IPS-18a (cell line): ENCODE measurements at regions not wholly inside any gene's neighbourhood (a gene's known extent, or its start where the extent isn't known, plus 50 kb on each side); places are given as distances from the start of the nearest gene placed in this dataset.
"Not testable (repeated sequence)": the region's sequence is repeated elsewhere in the genome, so short reads cannot be mapped to it uniquely, and the experiment has no call there.

ENCODE experiments used
- H3K27ac ChIP-seq: one replicate; pipeline ENCODE4 v1.5.1; 2013; ENCODE audit warnings: low read length
- H3K27me3 ChIP-seq: one replicate; pipeline ENCODE4 v1.6.1; 2013; ENCODE audit warnings: mild to moderate bottlenecking, low read length; ENCODE audit not compliant: control insufficient read depth, insufficient read depth
- H3K36me3 ChIP-seq: one replicate; pipeline ENCODE4 v1.6.1; 2013; ENCODE audit warnings: low read depth, low read length; ENCODE audit not compliant: control insufficient read depth
- H3K4me1 ChIP-seq: one replicate; pipeline ENCODE4 v1.6.1; 2013; ENCODE audit warnings: low read depth, low read length; ENCODE audit not compliant: control insufficient read depth
- H3K4me3 ChIP-seq: one replicate; pipeline ENCODE4 v1.5.1; 2013; ENCODE audit warnings: low read length
- H3K9ac ChIP-seq: one replicate; pipeline ENCODE4 v1.6.1; 2013; ENCODE audit warnings: mild to moderate bottlenecking, low read length, moderate library complexity
- H3K9me3 ChIP-seq: one replicate; pipeline ENCODE4 v1.6.1; 2013; ENCODE audit warnings: low read depth, low read length; ENCODE audit not compliant: control insufficient read depth

DNA sequence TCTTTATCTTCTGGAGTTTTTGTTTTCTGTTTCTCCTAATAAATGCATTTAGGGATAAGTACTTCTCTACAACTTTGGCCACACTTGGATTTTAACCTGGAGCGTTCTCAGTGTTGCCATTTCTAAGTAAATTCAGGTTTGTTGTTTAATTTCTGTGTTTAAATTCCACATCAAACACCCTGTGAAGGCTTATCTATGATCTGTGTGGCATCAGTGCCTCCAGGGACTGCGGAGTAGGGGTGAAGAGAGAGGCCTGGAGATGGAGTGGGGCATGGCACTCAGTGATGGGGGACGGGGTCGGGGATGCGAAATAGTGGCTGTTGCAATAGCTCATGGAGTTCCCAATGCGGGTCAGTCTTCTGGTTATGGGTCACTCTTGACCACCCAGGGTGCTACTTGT lies 294.8 kb downstream of the HS3ST3B1 start:
- no peaks in the 10 kb centered on the region for H3K36me3 ChIP-seq
- H3K4me3 ChIP-seq = no peak overlapping the region

DNA sequence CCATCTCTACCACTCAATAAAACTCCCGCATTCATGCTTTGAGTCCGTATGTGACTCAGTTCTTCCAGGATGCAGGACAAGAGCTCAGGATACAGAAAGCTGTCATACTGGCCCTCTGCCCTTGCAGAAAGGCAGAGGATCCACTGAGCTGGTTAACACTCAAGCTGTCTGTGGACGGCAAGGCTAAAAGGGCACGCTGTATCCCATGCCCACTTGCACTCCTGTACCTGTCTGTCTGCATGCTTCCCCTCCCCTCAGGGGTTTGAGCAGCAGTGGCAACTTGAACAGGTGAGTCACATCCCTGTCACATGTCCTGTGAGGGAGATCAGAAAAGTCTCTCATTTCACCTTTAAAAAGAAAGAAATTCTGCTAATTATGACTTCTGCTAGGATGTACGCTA lies 293.8 kb downstream of the HS3ST3B1 start:
- H3K9me3 ChIP-seq = no peaks in the 10 kb centered on the region
- H3K4me1 ChIP-seq = no peaks in the 10 kb centered on the region

More for the DNA sequence above, 294.8 kb downstream of the HS3ST3B1 start:
- Histone ChIP-seq H3K27ac (no peak overlapping the region), H3K9ac (no peak overlapping the region), H3K9me3 (no peaks in the 10 kb centered on the region), H3K4me1 (no peaks in the 10 kb centered on the region), H3K27me3 (no peaks in the 10 kb centered on the region)

DNA sequence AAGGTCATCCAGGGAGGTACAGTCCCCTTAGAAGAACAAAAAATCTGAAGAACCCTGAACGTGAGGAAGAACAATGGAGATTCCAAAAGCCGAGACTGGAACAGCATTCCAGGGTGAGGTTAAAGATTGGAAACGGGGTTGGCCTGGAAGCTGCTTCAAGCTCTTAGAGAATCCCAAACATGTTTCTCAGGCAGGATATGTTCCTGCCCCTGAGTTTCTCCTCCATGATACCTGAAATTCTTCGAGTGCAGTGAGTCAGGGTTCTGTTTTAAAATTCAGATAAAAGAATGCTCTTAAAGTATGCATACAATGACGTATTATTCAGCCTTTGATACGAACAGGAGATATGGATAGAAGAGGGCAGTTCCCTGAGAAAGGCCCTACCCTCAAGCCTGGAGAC lies 293.1 kb downstream of the HS3ST3B1 start:
- Histone ChIP-seq H3K4me1 (no peaks in the 10 kb centered on the region), H3K27ac (no peak overlapping the region), H3K9ac (no peak overlapping the region), H3K4me3 (no peak overlapping the region), H3K9me3 (no peaks in the 10 kb centered on the region), H3K27me3 (no peaks in the 10 kb centered on the region), H3K36me3 (no peaks in the 10 kb centered on the region)

More for the DNA sequence above, 293.8 kb downstream of the HS3ST3B1 start:
- Histone ChIP-seq H3K36me3 (no peaks in the 10 kb centered on the region), H3K9ac (no peak overlapping the region), H3K27me3 (no peaks in the 10 kb centered on the region), H3K27ac (no peak overlapping the region), H3K4me3 (no peak overlapping the region)

DNA sequence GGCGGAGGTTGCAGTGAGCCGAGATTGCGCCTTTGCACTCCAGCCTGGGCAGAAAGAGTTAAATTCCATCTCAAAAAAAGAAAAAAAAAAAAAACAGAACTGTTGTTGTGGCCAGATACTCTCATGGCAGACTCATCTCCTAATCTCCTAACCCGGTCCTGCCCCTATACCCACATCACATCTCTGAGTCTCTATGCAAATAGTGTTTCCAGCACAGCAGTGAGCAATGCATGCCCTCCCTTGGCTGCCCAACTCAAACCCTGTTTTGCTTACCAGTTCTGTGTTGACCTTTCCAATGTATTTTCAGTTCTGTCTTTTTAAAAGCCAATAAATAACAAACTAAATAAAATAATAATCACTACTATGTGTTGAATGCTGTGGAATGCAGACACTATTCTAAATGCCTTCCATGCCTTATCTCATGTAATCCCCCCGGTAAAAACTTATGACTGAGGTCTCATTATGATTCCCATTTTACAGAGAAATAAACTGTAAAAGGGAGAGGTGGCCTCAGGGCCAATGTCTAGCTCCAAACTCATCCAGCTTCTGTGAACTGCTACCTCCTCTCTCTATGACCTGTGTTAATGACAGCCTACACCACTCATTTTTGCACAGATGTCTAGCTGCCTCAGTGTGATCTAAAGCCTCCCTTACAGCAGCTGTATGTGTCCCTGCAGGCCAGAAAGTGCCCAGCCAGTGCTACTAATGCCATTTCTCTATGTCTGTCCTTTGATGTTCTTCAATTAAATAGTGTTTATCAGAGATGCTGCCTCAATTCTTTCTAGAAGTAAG lies 289.8 kb downstream of the HS3ST3B1 start:
- Histone ChIP-seq H3K9ac (no peak overlapping the region), H3K4me1 (no peaks in the 10 kb centered on the region), H3K27me3 (no peaks in the 10 kb centered on the region), H3K9me3 (no peaks in the 10 kb centered on the region), H3K27ac (no peak overlapping the region), H3K36me3 (no peaks in the 10 kb centered on the region), H3K4me3 (no peak overlapping the region)

DNA sequence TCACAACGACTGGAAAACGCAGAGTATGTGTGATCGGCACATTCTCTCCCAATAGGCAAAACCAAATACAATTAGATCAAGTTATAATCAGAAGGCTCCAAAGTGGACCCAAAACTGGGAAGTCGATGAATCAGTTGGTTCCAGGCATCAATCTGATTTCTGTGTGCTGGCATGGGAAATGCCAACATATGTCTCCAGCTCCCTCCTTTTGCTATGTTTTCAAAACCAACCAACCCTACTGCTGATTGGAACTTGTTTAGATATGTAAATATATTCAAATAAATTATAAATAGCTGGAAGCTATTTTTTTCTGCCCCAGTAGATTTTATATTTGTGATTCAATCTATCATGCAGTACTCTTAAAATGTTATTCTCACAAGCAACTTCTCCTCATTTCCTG lies 284.2 kb downstream of the HS3ST3B1 start:
- Histone ChIP-seq H3K27ac (no peak overlapping the region), H3K4me1 (peaks cover 7% of the 10 kb centered on the region), H3K4me3 (no peak overlapping the region), H3K9me3 (no peaks in the 10 kb centered on the region), H3K36me3 (no peaks in the 10 kb centered on the region), H3K9ac (no peak overlapping the region), H3K27me3 (no peaks in the 10 kb centered on the region)

DNA sequence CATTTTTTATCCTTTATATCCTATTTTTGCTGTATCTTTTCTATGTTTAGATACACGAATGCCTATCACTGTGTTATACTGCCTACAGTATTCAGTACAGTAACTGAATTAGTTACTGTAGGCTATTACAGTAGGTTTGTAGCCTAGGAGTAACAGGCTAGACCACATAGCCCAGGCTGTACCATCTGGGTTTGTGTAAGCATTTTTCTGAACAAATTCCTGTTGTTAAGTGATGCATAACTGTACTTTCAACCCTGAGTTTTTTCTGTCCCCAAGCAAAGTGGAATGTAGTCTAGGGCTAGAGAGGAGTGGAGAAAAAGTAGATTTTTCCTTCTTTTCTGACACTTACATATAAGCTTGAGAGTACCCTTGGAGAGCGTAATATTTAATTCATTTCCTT lies 282.1 kb downstream of the HS3ST3B1 start:
- H3K36me3 ChIP-seq = no peaks in the 10 kb centered on the region
- peaks cover 7% of the 10 kb centered on the region for H3K4me1 ChIP-seq
- H3K27me3 ChIP-seq = no peaks in the 10 kb centered on the region
- no peak overlapping the region for H3K27ac ChIP-seq
- H3K4me3 ChIP-seq = no peak overlapping the region
- H3K9me3 ChIP-seq = no peaks in the 10 kb centered on the region
- no peak overlapping the region for H3K9ac ChIP-seq

DNA sequence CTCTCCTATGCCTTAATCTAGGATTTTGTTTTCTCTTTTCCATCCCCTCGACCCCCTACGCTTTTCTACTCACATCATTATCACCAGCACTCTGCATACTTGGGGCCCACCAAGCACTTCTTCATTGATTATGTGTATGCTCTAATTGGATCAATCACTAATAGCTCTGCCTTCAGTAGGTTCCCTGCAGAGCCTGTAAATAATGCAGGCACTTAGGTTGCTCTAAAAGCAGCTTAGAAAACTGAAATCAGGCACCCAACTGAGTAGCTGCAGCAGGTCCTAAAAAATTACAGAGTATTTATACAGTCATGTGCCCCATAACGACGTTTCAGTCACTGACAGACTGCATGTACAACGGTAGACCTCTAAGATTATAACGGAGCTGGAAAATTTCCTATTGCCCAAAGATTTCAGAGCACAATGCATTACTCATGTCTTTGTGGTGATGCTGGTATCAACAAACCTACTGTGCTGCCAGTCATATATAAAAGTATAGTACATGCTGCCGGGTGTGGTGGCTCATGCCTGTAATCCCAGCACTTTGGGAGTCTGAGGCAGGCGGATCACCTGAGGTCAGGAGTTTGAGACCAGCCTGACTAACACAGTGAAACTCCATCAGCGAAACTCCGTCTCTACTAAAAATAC lies 280.4 kb downstream of the HS3ST3B1 start:
- Histone ChIP-seq H3K9me3 (no peaks in the 10 kb centered on the region), H3K4me1 (peaks cover 7% of the 10 kb centered on the region), H3K9ac (no peak overlapping the region), H3K36me3 (no peaks in the 10 kb centered on the region), H3K27ac (no peak overlapping the region), H3K4me3 (no peak overlapping the region), H3K27me3 (no peaks in the 10 kb centered on the region)

DNA sequence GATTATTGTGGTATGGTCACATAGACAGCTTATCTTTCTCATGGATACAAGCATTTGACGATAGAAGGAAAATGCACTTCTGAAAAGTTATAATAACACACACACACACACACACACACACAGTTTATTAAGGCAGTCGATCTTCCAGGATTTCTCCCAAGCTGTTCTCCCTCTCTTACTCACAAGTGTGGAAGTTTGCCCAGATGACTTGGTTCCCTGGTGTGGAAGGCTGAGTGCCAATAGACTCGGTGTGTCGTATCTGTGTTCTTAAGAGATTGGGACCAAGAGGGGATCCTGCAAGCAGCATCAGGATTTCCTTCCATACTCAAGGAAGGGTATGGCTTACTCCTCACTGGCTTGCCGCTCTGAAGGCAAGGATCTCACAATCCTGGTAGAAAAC lies 279.6 kb downstream of the HS3ST3B1 start:
- Histone ChIP-seq H3K27me3 (no peaks in the 10 kb centered on the region), H3K9ac (no peak overlapping the region), H3K4me1 (peaks cover 7% of the 10 kb centered on the region), H3K36me3 (no peaks in the 10 kb centered on the region), H3K9me3 (no peaks in the 10 kb centered on the region), H3K4me3 (no peak overlapping the region), H3K27ac (no peak overlapping the region)

DNA sequence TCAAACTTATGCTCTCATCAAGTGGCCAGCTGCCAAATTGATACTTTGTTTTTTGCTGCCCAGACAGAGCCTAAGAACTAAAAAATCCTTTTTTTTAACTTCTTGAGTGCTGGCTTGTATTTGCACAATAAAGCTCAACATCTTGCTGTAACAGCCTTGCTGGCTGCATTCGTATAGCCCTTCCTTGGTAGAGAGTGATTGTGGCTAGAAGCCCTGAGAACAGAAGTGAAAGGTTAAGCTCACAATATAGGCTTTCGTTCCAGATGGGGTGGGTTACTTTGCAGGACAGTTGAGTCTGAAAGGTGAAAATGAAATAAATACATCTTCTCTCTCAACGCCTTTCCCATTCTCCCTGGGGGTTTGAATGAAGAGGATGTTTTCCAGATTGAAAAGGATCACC lies 278.8 kb downstream of the HS3ST3B1 start:
- Histone ChIP-seq H3K27ac (no peak overlapping the region), H3K4me1 (peaks cover 7% of the 10 kb centered on the region), H3K9ac (no peak overlapping the region), H3K27me3 (no peaks in the 10 kb centered on the region), H3K4me3 (no peak overlapping the region), H3K36me3 (no peaks in the 10 kb centered on the region), H3K9me3 (no peaks in the 10 kb centered on the region)

DNA sequence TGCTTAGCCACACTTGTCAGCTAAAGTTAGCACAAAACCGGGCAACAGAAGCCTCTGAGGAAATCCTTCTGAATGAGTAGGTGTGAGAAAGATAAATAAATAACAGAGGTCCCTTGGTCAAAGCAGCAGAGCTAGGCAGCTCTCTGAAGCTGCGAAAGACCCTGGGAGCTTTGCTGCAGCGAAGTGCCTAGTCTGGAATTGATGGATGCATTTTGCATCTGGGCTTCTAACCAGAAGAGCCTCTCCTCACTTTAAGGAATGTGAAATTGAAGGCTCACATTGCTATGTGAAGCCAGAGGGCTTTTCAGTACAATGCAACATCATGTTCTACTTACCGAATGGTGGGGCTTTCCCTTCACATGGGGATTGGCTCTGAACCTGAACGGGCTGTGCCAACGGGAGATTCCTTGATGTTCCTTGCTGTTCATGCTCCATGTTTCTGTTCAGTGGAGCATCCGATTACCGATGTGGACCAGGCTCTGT lies 274.6 kb downstream of the HS3ST3B1 start:
- Histone ChIP-seq H3K9me3 (no peaks in the 10 kb centered on the region), H3K36me3 (no peaks in the 10 kb centered on the region), H3K27me3 (no peaks in the 10 kb centered on the region), H3K4me3 (no peak overlapping the region), H3K9ac (no peak overlapping the region), H3K27ac (no peak overlapping the region), H3K4me1 (no peaks in the 10 kb centered on the region)

DNA sequence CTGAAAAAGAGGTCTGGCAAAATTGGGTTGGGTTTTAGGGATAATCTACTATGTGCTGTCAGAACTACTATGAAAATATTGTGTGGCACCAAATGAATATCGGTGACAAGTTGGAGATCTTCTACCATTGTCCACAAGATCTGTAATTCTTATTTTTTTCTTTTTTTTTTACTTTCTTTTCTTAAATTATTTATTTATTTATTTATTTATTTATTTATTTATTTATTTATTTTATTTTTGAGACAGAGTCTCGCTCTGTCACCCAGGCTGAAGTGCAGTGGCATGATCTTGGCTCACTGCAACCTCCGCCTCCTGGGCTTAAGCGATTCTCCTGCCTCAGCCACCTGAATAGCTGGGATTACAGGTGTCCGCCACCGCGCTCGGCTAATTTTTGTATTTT lies 259.4 kb downstream of the HS3ST3B1 start:
- not testable (repeated sequence) for H3K9ac ChIP-seq, H3K27me3 ChIP-seq, H3K4me3 ChIP-seq, H3K36me3 ChIP-seq, H3K9me3 ChIP-seq, H3K27ac ChIP-seq
- H3K4me1 ChIP-seq = peaks cover 12% of the 10 kb centered on the region
